Activated CD4-positive, alpha-beta T cell treated with anti-CD3 and anti-CD28 coated beads, Interleukin-2, amount 10 ng/mL, durations not matched to agents 7 days and 5 days (primary cell): ENCODE measurements at regions not wholly inside any gene's neighbourhood (a gene's known extent, or its start where the extent isn't known, plus 50 kb on each side); places are given as distances from the start of the nearest gene placed in this dataset.

Experiments used
- CTCF ChIA-PET: fragments of 350-600 bp; sonication (Branson Sonifier 250); formaldehyde crosslinking; loops from one replicate; lab custom pipeline; 2021; ENCODE audit warnings: antibody characterized with exemption; lab: Charles Lee
- POLR2A ChIA-PET: fragments of 350-600 bp; sonication (Branson Sonifier 250); formaldehyde crosslinking; loops from one replicate; lab custom pipeline; 2021; ENCODE audit warnings: antibody characterized with exemption; lab: Charles Lee
- DNase-seq: peaks from one replicate; pipeline ENCODE4 v3.0.0-alpha.2; 2020
- H3K27ac Mint-ChIP-seq: one replicate; pipeline ENCODE4 v1.8.0; 2021; ENCODE audit warnings: mild to moderate bottlenecking, moderate library complexity, mixed read lengths
- H3K27me3 Mint-ChIP-seq: one replicate; pipeline ENCODE4 v1.8.0; 2021; ENCODE audit warnings: mixed read lengths
- H3K36me3 Mint-ChIP-seq: one replicate; pipeline ENCODE4 v1.8.0; 2021; ENCODE audit warnings: low read depth, mixed read lengths
- H3K4me1 Mint-ChIP-seq: one replicate; pipeline ENCODE4 v1.8.0; 2021; ENCODE audit warnings: mixed read lengths
- H3K4me3 Mint-ChIP-seq: one replicate; pipeline ENCODE4 v1.8.0; 2021; ENCODE audit warnings: mild to moderate bottlenecking, moderate library complexity, mixed read lengths
- H3K9me3 Mint-ChIP-seq: one replicate; pipeline ENCODE4 v1.8.0; 2021; ENCODE audit warnings: mixed read lengths

DNA sequence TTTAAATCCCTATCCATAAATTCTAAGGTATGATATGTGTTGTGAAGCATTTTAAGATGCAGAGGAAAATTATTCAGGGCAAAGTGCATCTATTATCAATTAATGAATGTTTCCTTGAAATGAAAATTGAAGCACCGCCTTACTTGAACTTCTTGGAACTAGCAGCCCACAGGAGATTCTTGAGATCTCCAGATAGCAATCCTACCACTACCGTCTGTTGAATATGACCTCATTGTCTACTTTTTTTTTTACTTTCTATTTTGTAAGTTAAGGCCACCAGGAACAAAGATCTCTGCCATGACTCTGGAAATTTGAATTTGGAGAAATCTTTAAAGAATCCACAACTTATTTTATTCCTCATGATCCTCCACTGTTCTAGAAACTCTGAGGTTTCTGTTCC is 808.7 kb downstream of the KCNA4 start:
- CTCF ChIA-PET, result no interaction called here
- POLR2A ChIA-PET, result no interaction called here
- no peaks in the 10 kb centered on the region for H3K27me3 Mint-ChIP-seq

DNA sequence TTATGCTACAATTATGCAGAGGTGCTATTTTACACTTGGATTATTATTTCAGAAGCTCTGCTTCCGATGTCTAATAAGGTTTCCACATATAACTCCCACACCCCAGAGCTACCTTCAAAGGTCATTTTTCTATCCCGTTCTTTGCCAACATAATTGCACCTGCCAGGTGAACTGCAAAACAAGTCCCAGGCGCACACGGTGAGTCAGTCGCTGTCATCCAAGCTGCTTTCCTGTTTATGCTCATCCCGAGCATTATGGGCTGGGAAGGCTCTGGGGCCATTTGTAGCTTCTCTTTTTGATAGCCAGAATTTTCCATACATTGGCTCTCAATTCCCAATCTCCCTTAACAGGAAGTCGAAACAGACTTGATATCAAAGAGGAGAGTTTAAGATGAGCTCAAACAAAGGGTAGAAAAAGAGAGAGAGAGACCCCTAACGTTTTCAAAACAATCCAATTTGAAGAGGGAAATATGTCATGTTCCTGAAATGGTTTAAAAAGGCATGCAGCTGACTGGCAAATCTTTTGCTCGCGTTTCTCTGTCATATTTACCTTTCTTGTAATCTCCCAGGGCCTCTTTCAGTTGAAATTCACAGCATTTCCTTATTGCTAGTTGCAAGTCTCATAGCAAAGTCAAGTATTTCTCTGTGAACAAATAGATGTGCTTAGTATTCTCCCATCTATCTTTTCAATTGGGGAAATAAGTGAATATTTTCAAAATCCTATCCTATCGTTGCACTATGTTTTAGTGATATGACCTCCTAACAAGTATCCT is 815.9 kb downstream of the KCNA4 start:
- Mint-ChIP-seq H3K4me3 (no peak overlapping the region), H3K27me3 (no peaks in the 10 kb centered on the region), H3K27ac (no peak overlapping the region), H3K4me1 (no peaks in the 10 kb centered on the region), H3K9me3 (no peaks in the 10 kb centered on the region), H3K36me3 (no peaks in the 10 kb centered on the region)
- CTCF ChIA-PET, result no interaction called here
- POLR2A ChIA-PET, result no interaction called here
- no peak for DNase-seq

More for the DNA sequence above, 808.7 kb downstream of the KCNA4 start:
- Mint-ChIP-seq H3K4me3 (no peak overlapping the region), H3K4me1 (no peaks in the 10 kb centered on the region), H3K9me3 (peaks cover 5% of the 10 kb centered on the region), H3K27ac (no peak overlapping the region), H3K36me3 (no peaks in the 10 kb centered on the region)
- no peak for DNase-seq

DNA sequence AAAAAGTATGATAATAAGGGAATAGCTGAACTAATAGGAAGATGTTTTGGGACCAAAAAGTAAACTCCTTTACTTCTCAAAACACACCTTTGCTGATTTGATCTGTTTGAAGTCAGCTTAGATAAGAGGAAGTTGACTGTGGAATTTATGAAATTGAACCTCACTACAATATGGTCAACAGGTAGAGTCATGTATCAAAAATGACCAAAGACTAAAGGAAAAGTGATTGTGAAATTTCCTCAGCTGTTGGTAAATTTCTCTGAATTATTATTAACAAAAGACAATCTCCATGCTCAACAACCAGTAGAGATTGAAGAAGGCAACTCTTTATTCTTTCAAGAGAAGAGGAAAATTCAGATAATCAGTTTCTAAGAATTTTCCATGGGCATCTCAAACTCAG is 826.5 kb downstream of the KCNA4 start:
- H3K9me3 Mint-ChIP-seq, result no peaks in the 10 kb centered on the region
- ChIA-PET POLR2A (no interaction called here), CTCF (no interaction called here)
- H3K27me3 Mint-ChIP-seq, result no peaks in the 10 kb centered on the region
- H3K36me3 Mint-ChIP-seq, result no peaks in the 10 kb centered on the region
- H3K4me1 Mint-ChIP-seq, result no peaks in the 10 kb centered on the region
- H3K4me3 Mint-ChIP-seq, result no peak overlapping the region
- H3K27ac Mint-ChIP-seq, result no peak overlapping the region
- DNase-seq, result no peak

DNA sequence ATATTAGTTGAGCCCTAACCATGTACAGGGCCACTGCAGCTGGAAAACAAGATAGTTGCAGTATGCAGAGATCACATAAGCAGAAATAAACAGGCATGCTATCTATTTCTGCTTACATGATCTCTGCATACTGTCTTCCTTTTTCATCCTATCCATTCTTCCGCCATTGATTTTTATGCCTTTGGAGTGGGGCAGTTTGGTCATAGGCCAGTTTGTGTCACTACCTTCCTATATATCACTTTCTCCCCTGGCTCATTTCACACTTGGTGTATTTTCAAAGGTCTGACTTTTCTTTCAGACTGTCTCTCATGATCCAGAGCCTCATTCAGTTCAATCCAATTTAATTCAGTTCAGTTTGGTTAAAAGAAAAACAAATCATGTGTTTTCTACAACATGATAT is 829.6 kb downstream of the KCNA4 start:
- H3K27ac Mint-ChIP-seq, result no peak overlapping the region
- no peaks in the 10 kb centered on the region for H3K4me1 Mint-ChIP-seq
- ChIA-PET POLR2A (no interaction called here), CTCF (no interaction called here)
- no peak overlapping the region for H3K4me3 Mint-ChIP-seq
- no peaks in the 10 kb centered on the region for H3K36me3 Mint-ChIP-seq
- peaks cover 4% of the 10 kb centered on the region for H3K9me3 Mint-ChIP-seq
- H3K27me3 Mint-ChIP-seq, result no peaks in the 10 kb centered on the region
- no peak for DNase-seq

DNA sequence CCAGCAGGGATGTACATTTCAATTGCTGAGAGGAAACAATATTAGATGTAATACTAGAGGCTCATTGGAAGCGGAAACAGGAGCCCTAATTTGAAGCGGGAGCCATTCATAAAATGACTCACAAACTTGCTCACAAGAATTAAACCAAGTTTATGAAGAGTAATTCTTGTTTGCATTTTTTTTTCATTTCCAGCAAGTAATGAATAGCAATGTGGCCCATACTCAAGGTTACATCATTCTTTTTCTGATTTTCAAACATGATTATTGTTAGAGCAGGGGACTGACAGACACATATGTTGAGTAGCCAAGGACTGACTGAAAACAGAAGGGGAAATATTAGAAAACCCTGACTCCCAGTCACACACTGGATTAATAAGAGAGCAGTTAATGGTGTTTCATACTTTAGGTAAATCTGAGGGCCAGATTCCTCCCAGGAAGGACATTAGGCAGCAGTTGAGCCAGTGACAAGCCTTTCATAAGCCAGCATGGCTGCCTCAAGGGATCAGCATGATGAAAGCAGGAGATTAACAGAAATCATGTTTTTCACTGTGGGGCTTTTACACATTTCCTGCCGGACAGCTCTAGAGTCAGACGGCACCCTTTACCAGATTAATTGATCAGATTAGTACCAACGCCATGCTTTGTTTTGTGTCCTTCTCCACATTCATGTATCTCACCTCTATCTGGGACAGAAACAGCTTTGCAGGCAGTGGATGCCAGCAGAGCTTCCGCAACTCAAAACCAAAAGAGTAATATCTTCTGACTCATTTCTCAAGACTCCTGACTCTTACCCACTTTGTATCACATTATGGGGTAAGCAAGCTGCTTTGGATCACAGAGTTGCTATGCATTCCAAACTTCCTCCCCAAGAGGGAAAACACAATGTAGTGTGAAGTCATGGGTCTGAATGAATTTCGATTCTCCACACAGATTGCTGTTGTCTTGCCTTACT is 831.6 kb downstream of the KCNA4 start:
- H3K4me1 Mint-ChIP-seq, result no peaks in the 10 kb centered on the region
- H3K36me3 Mint-ChIP-seq, result no peaks in the 10 kb centered on the region
- DNase-seq, result no peak
- H3K9me3 Mint-ChIP-seq, result peaks cover 8% of the 10 kb centered on the region
- H3K27me3 Mint-ChIP-seq, result no peaks in the 10 kb centered on the region
- H3K27ac Mint-ChIP-seq, result no peak overlapping the region
- H3K4me3 Mint-ChIP-seq, result no peak overlapping the region
- ChIA-PET POLR2A (no interaction called here), CTCF (no interaction called here)

DNA sequence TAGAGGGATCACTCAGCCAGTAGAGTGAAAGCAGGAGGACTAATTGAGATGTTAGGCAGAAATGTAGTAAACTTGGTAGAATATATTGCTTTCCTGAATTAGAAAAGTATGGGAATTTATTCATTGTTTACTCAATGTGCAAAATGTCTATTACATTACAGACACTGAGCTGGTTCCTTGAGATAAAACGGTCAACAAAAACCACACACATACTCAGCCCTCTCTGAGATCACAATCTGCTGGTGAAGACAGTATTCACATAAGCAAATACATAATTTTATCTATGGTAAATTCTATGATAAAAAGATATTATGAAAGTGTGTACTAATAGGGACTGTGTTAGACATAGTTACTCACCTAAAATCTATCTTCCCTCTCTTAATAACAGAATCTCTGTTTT is 833.5 kb downstream of the KCNA4 start:
- no peaks in the 10 kb centered on the region for H3K27me3 Mint-ChIP-seq
- DNase-seq, result no peak
- H3K36me3 Mint-ChIP-seq, result no peaks in the 10 kb centered on the region
- H3K9me3 Mint-ChIP-seq, result peaks cover 8% of the 10 kb centered on the region
- ChIA-PET POLR2A (no interaction called here), CTCF (no interaction called here)
- no peaks in the 10 kb centered on the region for H3K4me1 Mint-ChIP-seq
- no peak overlapping the region for H3K4me3 Mint-ChIP-seq
- no peak overlapping the region for H3K27ac Mint-ChIP-seq

DNA sequence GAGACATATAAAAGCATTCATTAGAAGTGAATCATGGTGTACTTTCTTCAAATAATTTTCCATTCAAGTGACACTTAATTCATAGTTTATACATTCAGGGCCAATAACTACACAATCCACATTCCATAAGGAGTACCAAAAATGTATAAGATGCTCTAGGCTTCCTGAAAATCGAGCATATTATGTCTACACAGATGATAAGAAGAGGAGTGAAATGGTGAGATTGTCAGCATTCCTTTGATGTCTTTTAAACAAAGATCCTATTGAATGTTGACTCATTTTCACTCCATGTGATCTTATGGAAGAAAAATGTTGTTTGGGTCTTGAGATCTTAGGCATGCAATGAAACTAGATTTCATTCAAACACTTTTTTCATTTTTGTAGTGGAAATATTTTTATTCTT is 843.2 kb downstream of the KCNA4 start:
- no peak overlapping the region for H3K27ac Mint-ChIP-seq
- no peak overlapping the region for H3K4me3 Mint-ChIP-seq
- CTCF ChIA-PET, result no interaction called here
- POLR2A ChIA-PET, result no interaction called here
- no peak for DNase-seq
- H3K27me3 Mint-ChIP-seq, result no peaks in the 10 kb centered on the region
- H3K4me1 Mint-ChIP-seq, result no peaks in the 10 kb centered on the region
- no peaks in the 10 kb centered on the region for H3K36me3 Mint-ChIP-seq
- H3K9me3 Mint-ChIP-seq, result peaks cover 5% of the 10 kb centered on the region

DNA sequence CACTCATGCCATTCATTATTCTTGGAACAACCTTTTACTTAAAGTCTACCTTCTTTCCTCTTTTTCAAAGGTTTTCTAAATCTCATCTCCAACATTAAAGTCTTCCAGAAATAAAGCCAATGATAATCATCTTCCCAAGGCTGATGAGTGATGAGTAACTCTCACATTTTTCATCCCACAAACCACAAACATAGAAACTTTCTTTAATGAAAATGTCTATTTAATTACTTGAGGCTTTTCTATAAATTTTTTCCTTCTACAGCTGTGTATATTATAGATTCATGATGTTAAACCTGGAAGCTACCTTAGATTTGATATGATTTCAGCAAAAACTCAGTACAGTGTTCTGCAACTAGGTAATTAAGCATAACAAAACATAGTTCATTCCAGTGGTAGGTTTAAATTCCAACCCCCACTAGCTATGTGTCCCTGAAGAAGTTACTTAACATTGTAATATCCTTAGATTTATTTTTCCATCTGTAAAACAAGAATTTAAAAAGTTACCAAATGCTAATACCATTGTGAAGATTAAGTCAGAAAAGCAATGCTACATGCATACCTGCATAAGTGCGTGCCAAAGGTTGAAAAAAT is 845.4 kb downstream of the KCNA4 start:
- Mint-ChIP-seq H3K27ac (no peak overlapping the region), H3K27me3 (no peaks in the 10 kb centered on the region), H3K36me3 (no peaks in the 10 kb centered on the region), H3K4me1 (no peaks in the 10 kb centered on the region), H3K4me3 (no peak overlapping the region), H3K9me3 (peaks cover 5% of the 10 kb centered on the region)
- CTCF ChIA-PET, result no interaction called here
- POLR2A ChIA-PET, result no interaction called here
- no peak for DNase-seq

DNA sequence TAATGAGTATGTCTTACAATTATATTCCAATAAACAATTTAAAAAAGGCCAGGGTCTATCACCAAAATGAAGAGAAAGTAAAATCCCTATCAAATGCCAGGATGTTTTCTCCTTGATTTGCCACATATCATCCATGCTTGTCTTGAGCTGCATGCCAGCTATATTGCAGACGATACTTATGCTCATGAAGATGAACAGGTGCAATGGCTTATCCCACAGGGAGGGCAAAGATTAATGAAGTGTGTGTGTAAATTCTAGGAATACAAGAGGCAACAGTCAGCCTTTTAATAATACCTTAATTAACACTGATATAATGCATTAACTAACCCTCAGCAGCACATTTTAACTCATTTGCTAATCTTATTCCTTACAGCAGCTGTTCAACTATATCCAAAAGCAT is 850.5 kb downstream of the KCNA4 start:
- H3K4me1 Mint-ChIP-seq, result no peaks in the 10 kb centered on the region
- POLR2A ChIA-PET, result no interaction called here
- peaks cover 5% of the 10 kb centered on the region for H3K9me3 Mint-ChIP-seq
- H3K27me3 Mint-ChIP-seq, result no peaks in the 10 kb centered on the region
- H3K27ac Mint-ChIP-seq, result no peak overlapping the region
- CTCF ChIA-PET, result no interaction called here
- no peak for DNase-seq
- H3K36me3 Mint-ChIP-seq, result no peaks in the 10 kb centered on the region
- no peak overlapping the region for H3K4me3 Mint-ChIP-seq

DNA sequence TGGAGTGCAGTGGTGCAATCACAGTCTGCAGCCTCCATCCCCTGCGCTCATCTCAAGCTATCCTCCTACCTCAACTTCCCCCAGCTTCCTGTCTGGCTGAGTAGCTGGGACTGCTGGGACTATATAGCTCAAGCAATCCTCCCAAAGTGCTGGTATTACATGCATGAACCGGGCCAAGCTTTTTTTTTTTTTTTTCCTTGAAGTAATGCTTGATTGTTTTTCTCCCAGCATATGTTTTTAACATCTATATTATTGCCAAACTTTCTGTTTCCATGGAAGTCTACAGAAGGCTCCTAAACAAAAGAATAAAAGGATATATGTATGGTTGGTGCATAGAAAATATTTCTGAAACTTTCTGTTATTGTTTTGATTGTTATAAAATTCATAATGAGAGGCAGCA is 853.6 kb downstream of the KCNA4 start:
- CTCF ChIA-PET, result no interaction called here
- Mint-ChIP-seq H3K4me1 (no peaks in the 10 kb centered on the region), H3K4me3 (no peak overlapping the region), H3K27ac (no peak overlapping the region), H3K27me3 (no peaks in the 10 kb centered on the region), H3K9me3 (no peaks in the 10 kb centered on the region), H3K36me3 (no peaks in the 10 kb centered on the region)
- POLR2A ChIA-PET, result no interaction called here
- DNase-seq, result no peak

DNA sequence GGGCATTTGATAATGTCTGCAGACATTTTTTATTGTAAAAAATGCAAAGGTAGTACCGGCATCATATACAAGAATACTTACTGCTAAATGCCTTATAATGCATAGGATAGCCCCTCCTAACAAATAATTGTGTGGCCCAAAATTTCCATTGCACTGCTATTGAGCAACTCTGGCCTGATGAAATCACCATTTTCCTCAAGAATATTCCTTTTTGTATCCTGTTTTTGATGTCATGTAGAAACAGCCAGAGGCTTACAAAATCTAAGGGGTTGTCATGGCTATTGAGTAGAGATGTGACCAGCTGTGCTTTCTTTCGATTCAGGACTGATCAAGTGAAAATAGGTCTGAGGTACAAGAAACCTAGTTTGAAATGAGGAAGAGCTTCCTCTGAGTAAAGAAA is 854.3 kb downstream of the KCNA4 start:
- H3K36me3 Mint-ChIP-seq, result no peaks in the 10 kb centered on the region
- H3K27ac Mint-ChIP-seq, result no peak overlapping the region
- POLR2A ChIA-PET, result no interaction called here
- no peak overlapping the region for H3K4me3 Mint-ChIP-seq
- no peak for DNase-seq
- no peaks in the 10 kb centered on the region for H3K4me1 Mint-ChIP-seq
- H3K9me3 Mint-ChIP-seq, result no peaks in the 10 kb centered on the region
- CTCF ChIA-PET, result no interaction called here
- no peaks in the 10 kb centered on the region for H3K27me3 Mint-ChIP-seq

DNA sequence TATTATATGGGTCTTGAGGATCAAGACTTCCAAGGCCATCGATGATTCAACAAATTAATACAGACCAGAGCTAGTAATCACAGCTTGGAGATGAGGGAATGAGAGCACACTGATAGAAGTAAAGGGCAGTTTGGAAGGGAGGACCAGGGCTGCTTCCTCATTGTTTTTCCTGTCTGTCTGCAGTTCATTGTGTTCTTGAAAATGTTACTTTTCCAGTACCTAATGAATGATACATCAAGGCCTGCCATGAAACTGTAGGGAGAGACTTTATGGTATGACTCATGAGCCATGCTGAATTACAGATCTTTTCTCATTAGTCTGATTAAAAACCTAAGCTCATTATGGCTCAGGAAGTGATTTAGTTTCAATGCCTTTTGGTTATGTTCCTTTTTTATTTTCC is 855.6 kb downstream of the KCNA4 start:
- ChIA-PET CTCF (no interaction called here), POLR2A (no interaction called here)
- DNase-seq, result no peak
- H3K9me3 Mint-ChIP-seq, result no peaks in the 10 kb centered on the region
- H3K4me3 Mint-ChIP-seq, result no peak overlapping the region
- no peak overlapping the region for H3K27ac Mint-ChIP-seq
- no peaks in the 10 kb centered on the region for H3K4me1 Mint-ChIP-seq
- H3K36me3 Mint-ChIP-seq, result no peaks in the 10 kb centered on the region
- H3K27me3 Mint-ChIP-seq, result no peaks in the 10 kb centered on the region
